GM23338 (cell line): ENCODE measurements at regions not wholly inside any gene's neighbourhood (a gene's known extent, or its start where the extent isn't known, plus 50 kb on each side); places are given as distances from the start of the nearest gene placed in this dataset.

Experiments
- POLR2AphosphoS5 ChIP-seq: IDR thresholded peaks from 2 replicates; pipeline ENCODE4 v1.6.1; 2016; ENCODE audit warnings: antibody characterized with exemption, low read depth
- TF ChIP-seq, protein P1 (sequence below), 2 experiments: fragments of 200-600 bp in 1 of 2; sonication (generic) in 1 of 2; conservative IDR thresholded peaks; 2 replicates each; pipeline versions ENCODE4 v1.5.1 to v1.6.1; 2016 to 2017; ENCODE audit warnings: antibody characterized with exemption in 2 of 2, low read depth in 2 of 2, mild to moderate bottlenecking in 2 of 2, moderate library complexity in 1 of 2
- TF ChIP-seq, protein P2 (sequence below): IDR thresholded peaks from one replicate; pipeline ENCODE4 v1.6.1; 2018; ENCODE audit warnings: antibody characterized with exemption; ENCODE audit not compliant: unreplicated experiment

GRCh38 chr5:127205147-127205546, 85.4 kb upstream of the MEGF10 start:
- TF ChIP-seq POLR2AphosphoS5: no peak
- TF ChIP-seq, protein P1, sequence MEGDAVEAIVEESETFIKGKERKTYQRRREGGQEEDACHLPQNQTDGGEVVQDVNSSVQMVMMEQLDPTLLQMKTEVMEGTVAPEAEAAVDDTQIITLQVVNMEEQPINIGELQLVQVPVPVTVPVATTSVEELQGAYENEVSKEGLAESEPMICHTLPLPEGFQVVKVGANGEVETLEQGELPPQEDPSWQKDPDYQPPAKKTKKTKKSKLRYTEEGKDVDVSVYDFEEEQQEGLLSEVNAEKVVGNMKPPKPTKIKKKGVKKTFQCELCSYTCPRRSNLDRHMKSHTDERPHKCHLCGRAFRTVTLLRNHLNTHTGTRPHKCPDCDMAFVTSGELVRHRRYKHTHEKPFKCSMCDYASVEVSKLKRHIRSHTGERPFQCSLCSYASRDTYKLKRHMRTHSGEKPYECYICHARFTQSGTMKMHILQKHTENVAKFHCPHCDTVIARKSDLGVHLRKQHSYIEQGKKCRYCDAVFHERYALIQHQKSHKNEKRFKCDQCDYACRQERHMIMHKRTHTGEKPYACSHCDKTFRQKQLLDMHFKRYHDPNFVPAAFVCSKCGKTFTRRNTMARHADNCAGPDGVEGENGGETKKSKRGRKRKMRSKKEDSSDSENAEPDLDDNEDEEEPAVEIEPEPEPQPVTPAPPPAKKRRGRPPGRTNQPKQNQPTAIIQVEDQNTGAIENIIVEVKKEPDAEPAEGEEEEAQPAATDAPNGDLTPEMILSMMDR (conservative IDR thresholded peaks at IDR 0.05; ENCODE audit: low read depth in 2 of 2): no peak
- TF ChIP-seq, protein P2, sequence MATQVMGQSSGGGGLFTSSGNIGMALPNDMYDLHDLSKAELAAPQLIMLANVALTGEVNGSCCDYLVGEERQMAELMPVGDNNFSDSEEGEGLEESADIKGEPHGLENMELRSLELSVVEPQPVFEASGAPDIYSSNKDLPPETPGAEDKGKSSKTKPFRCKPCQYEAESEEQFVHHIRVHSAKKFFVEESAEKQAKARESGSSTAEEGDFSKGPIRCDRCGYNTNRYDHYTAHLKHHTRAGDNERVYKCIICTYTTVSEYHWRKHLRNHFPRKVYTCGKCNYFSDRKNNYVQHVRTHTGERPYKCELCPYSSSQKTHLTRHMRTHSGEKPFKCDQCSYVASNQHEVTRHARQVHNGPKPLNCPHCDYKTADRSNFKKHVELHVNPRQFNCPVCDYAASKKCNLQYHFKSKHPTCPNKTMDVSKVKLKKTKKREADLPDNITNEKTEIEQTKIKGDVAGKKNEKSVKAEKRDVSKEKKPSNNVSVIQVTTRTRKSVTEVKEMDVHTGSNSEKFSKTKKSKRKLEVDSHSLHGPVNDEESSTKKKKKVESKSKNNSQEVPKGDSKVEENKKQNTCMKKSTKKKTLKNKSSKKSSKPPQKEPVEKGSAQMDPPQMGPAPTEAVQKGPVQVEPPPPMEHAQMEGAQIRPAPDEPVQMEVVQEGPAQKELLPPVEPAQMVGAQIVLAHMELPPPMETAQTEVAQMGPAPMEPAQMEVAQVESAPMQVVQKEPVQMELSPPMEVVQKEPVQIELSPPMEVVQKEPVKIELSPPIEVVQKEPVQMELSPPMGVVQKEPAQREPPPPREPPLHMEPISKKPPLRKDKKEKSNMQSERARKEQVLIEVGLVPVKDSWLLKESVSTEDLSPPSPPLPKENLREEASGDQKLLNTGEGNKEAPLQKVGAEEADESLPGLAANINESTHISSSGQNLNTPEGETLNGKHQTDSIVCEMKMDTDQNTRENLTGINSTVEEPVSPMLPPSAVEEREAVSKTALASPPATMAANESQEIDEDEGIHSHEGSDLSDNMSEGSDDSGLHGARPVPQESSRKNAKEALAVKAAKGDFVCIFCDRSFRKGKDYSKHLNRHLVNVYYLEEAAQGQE: no peak
